ENCODE measurements at regions not wholly inside any gene's neighbourhood (a gene's known extent, or its start where the extent isn't known, plus 50 kb on each side); places are given as distances from the start of the nearest gene placed in this dataset.

GRCh38 chr4:165780735-165781134 lies 92.3 kb upstream of the TLL1 start:
- H3K36me3 ChIP-seq = no peaks in the 10 kb centered on the region
- TF ChIP-seq POLR2A (IDR thresholded peaks at IDR 0.05) (no peak), CTCF (IDR thresholded peaks at IDR 0.05) (no peak)
- DNase-seq (no peak), ATAC-seq (no peak)
- no peaks in the 10 kb centered on the region for H3K27me3 ChIP-seq
- H3K27ac ChIP-seq = no peak overlapping the region
- H3K4me1 ChIP-seq = peaks cover 0 to 20% (median 9%) of the 10 kb centered on the region in 12 donors
- peaks cover 0 to 20% (median 0%) of the 10 kb centered on the region in 12 donors for H3K9me3 ChIP-seq
- 55 to 68% (median 56%) methylated on average over 1 of the region's 1 CpG for WGBS, 4 donors
- no peak overlapping the region for H3K4me3 ChIP-seq
- intact Hi-C loops (cut with DNase I) = loop anchor here in 1 of 10 donors (10.0 kb wide), 2 partner anchors 54 to 196 kb away; no protein-coding TSS in a partner anchor

- H3K36me3 ChIP-seq = no peaks in the 10 kb centered on the region
- intact Hi-C loops (cut with DNase I) = loop anchor here in 1 of 10 donors (10.0 kb wide), 2 partner anchors 52 to 198 kb away; no protein-coding TSS in a partner anchor
- no peak for DNase-seq
- H3K4me1 ChIP-seq = peaks cover 0 to 24% (median 9%) of the 10 kb centered on the region in 12 donors
- no peak for ATAC-seq
- no peak overlapping the region for H3K27ac ChIP-seq
- peaks cover 0 to 8% (median 0%) of the 10 kb centered on the region in 12 donors for H3K9me3 ChIP-seq
- TF ChIP-seq POLR2A (IDR thresholded peaks at IDR 0.05) (no peak), CTCF (IDR thresholded peaks at IDR 0.05) (no peak)
- no peaks in the 10 kb centered on the region for H3K27me3 ChIP-seq
- no peak overlapping the region for H3K4me3 ChIP-seq
Measured at GRCh38 chr4:165782623-165783022, 90.4 kb upstream of the TLL1 start.

GRCh38 chr4:165783626-165784025 lies 89.4 kb upstream of the TLL1 start:
- no peak overlapping the region for H3K4me3 ChIP-seq
- H3K27ac ChIP-seq = no peak overlapping the region
- peaks cover 0 to under 1% (median 0%) of the 10 kb centered on the region in 12 donors for H3K9me3 ChIP-seq
- 55 to 66% (median 62%) methylated on average over 3 of the region's 3 CpGs for WGBS, 4 donors
- intact Hi-C loops (cut with DNase I) = loop anchor here in 1 of 10 donors (10.0 kb wide), 2 partner anchors 51 to 199 kb away; no protein-coding TSS in a partner anchor
- DNase-seq (no peak), ATAC-seq (peak in 1 of 4 donors; percentile 53)
- H3K4me1 ChIP-seq = peaks cover under 1 to 34% (median 12%) of the 10 kb centered on the region in 12 donors
- H3K27me3 ChIP-seq = no peaks in the 10 kb centered on the region
- H3K36me3 ChIP-seq = no peaks in the 10 kb centered on the region
- TF ChIP-seq CTCF (IDR thresholded peaks at IDR 0.05) = no peak
- TF ChIP-seq POLR2A (IDR thresholded peaks at IDR 0.05) = no peak

- WGBS, 4 donors = 43 to 76% (median 53%) methylated on average over 1 of the region's 1 CpG
- no peak for TF ChIP-seq POLR2A (IDR thresholded peaks at IDR 0.05)
- Histone ChIP-seq H3K4me3 (no peak overlapping the region), H3K36me3 (no peaks in the 10 kb centered on the region), H3K27me3 (no peaks in the 10 kb centered on the region), H3K4me1 (peaks cover 4 to 41% (median 15%) of the 10 kb centered on the region in 12 donors), H3K9me3 (no peaks in the 10 kb centered on the region), H3K27ac (peak overlapping the region in 7 of 12 donors; percentile 1 to 36 (median 27))
- peak in 4 of 5 donors; percentile 64 to 73 (median 68) for DNase-seq
- intact Hi-C loops (cut with DNase I) = loop anchor here in 1 of 10 donors (10.0 kb wide), 2 partner anchors 50 to 200 kb away; no protein-coding TSS in a partner anchor
- peak; percentile 94 to 97 (median 95) for ATAC-seq
Measured at GRCh38 chr4:165784672-165785071, 88.4 kb upstream of the TLL1 start.

Data from heart left ventricle (tissue), 16 donors.